ENCODE measurements at regions not wholly inside any gene's neighbourhood (a gene's known extent, or its start where the extent isn't known, plus 50 kb on each side); places are given as distances from the start of the nearest gene placed in this dataset.

- no peak for TF ChIP-seq ZNF280A (IDR thresholded peaks at IDR 0.05; ENCODE audit: low read depth, partially characterized antibody)
These were observed 465.7 kb downstream of the HAPSTR1 start (continued) for GRCh38 chr16:9556949-9557665.

DNA sequence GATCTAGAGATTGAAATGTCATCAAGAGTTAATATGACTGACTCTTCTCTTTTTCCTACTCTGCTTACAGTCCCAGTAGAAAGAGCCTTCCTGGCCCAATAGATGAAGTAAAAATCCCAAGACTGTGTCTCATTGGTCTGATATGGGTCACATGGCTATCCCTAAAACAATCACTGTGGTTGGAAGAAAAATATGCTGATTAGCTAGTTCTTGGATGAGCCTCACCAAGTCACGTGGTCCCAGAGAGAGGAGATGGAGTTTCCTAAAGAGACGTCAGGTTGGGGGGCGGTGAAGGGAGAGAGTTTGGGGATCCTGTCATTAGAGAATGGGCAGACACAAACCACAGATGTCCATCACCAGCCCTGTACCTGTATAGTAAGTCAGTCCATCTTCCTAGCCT lies 466.3 kb downstream of the HAPSTR1 start:
- BruUV-seq (replicated peaks), result no TSS peak
- CTCF ChIA-PET (ENCODE audit: low intra/inter-chr PET ratio), result no interaction called here
- 0% methylated on average over 3 of the region's 3 CpGs for WGBS (ENCODE audit: insufficient coverage, low coverage, missing lambda C conversion rate)
- TF ChIP-seq HMG20A (CRISPR knock-in tag; conservative IDR thresholded peaks at IDR 0.05) (no peak), XRCC4 (IDR thresholded peaks at IDR 0.05; ENCODE audit: extremely low read depth, insufficient read depth, insufficient read length) (no peak), ZNF140 (CRISPR knock-in tag; IDR thresholded peaks at IDR 0.05) (no peak), NR0B1 (IDR thresholded peaks at IDR 0.05; ENCODE audit: partially characterized antibody) (no peak), ZNF830 (CRISPR knock-in tag; IDR thresholded peaks at IDR 0.05) (no peak), ZNF780A (CRISPR knock-in tag; IDR thresholded peaks at IDR 0.05) (no peak), CCAR2 (IDR thresholded peaks at IDR 0.05; ENCODE audit: low read depth, low read length) (no peak), ZNF316 (IDR thresholded peaks at IDR 0.05) (peak; percentile 74), KDM2B (CRISPR knock-in tag; IDR thresholded peaks at IDR 0.05) (no peak), TOE1 (IDR thresholded peaks at IDR 0.05; ENCODE audit: borderline replicate concordance) (0 out of 2 replicates have a peak, but pooled peaks have one; percentile 20), TOE1 (CRISPR knock-in tag; IDR thresholded peaks at IDR 0.05; ENCODE audit: borderline replicate concordance, low read depth) (no peak), MAFG (tag; conservative IDR thresholded peaks at IDR 0.05) (peak; percentile 50; the same call in 1 of the 2 replicates), TGIF2 (CRISPR knock-in tag; IDR thresholded peaks at IDR 0.05) (no peak), ZKSCAN3 (CRISPR knock-in tag; IDR thresholded peaks at IDR 0.05) (no peak), MED1 (CRISPR knock-in tag; IDR thresholded peaks at IDR 0.05; ENCODE audit: borderline replicate concordance) (no peak)
- TF ChIP-seq, protein P1, sequence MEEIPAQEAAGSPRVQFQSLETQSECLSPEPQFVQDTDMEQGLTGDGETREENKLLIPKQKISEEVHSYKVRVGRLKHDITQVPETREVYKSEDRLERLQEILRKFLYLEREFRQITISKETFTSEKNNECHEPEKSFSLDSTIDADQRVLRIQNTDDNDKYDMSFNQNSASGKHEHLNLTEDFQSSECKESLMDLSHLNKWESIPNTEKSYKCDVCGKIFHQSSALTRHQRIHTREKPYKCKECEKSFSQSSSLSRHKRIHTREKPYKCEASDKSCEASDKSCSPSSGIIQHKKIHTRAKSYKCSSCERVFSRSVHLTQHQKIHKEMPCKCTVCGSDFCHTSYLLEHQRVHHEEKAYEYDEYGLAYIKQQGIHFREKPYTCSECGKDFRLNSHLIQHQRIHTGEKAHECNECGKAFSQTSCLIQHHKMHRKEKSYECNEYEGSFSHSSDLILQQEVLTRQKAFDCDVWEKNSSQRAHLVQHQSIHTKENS (CRISPR knock-in tag; IDR thresholded peaks at IDR 0.05), result no peak

More for the DNA sequence above, 466.3 kb downstream of the HAPSTR1 start:
- Histone ChIP-seq H3K4me2 (ENCODE audit: insufficient read depth, low read length) (no peak overlapping the region), H3K9ac (ENCODE audit: insufficient read depth in 1 of 2, low read depth in 2 of 2, low read length in 2 of 2) (no peak overlapping the region), H3K4me1 (replicated peaks in 1 of 2; ENCODE audit: control insufficient read depth in 2 of 2, insufficient read depth in 2 of 2, low read length in 2 of 2) (no peaks in the 10 kb centered on the region), H3K27ac (ENCODE audit: extremely low read depth, low read depth, low read length) (no peak overlapping the region), H2AFZ (ENCODE audit: low read depth, low read length) (no peak overlapping the region), H3K9me1 (ENCODE audit: control insufficient read depth, insufficient read depth, low read length) (peaks cover 3% of the 10 kb centered on the region), H3K79me2 (ENCODE audit: control insufficient read depth, insufficient read depth, low read length) (no peaks in the 10 kb centered on the region), H3K36me3 (ENCODE audit: control insufficient read depth, insufficient read depth, low read length) (no peaks in the 10 kb centered on the region), H3K27me3 (ENCODE audit: control insufficient read depth in 2 of 2, insufficient read depth in 2 of 2, low read length in 2 of 2) (no peaks in the 10 kb centered on the region; a peak in 2 of 5 replicates), H3K9me3 (replicated peaks; ENCODE audit: control insufficient read depth, insufficient read depth, low read depth, low read length) (no peaks in the 10 kb centered on the region), H4K20me1 (replicated peaks; ENCODE audit: control insufficient read depth, insufficient read depth, low read length) (no peaks in the 10 kb centered on the region), H3K4me3 (no peak overlapping the region)
- in situ Hi-C loops (cut with MboI) (no loop called here), intact Hi-C loops (cut with micrococcal nuclease) (no loop called here)
- FAIRE-seq, result no peak
- POLR2A ChIA-PET, result no interaction called here
- ATAC-seq, result no peak
- DNase-seq (ENCODE audit: extremely low read depth in 1 of 4, low spot score in 3 of 4), result peak in 1 of 4 experiments; percentile 10
